ENCODE measurements at regions not wholly inside any gene's neighbourhood (a gene's known extent, or its start where the extent isn't known, plus 50 kb on each side); places are given as distances from the start of the nearest gene placed in this dataset.

DNA sequence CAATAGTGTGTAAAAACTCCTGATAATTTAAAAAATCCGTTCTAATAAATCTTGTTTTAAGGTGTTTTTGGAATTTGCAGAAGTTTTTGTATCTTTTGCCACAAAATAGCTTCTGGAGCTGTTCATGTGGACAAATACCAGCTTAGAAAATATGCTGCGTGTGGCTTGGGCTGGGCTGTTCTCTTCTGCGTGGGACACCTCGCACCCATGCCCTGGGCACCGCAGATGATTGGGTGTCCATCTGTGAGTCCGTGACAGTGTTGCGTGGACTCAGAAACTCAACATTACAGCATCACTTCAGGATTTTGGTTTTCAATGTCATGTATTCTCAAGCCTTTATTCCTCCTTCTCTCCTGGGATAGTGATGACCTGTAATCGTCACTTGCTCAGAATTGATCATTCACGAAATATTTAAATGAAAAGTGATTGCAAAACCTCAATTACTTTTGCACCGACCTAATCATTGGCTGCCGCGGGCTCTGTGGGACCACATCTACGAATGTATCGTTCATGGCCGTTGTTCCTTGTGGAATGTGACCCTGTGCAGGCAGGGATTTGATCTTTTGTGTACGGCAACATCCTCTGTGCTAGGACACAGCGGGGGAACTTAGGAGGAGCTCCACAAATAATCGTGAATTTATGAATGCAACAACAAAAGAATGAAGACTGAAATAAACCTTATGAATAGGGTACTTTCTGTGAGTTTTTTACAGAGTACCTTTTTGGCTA is 210.3 kb upstream of the FOXF1 start:
- H3K36me3 Mint-ChIP-seq = no peaks in the 10 kb centered on the region
- POLR2A ChIA-PET = no interaction called here
- Histone ChIP-seq H3K27me3 (ENCODE audit: insufficient read depth, low read length, poor library complexity, severe bottlenecking) (peaks cover 3% of the 10 kb centered on the region), H3K4me1 (ENCODE audit: insufficient read depth, low read length) (no peaks in the 10 kb centered on the region), H3K9me3 (ENCODE audit: low read length) (no peaks in the 10 kb centered on the region), H3K4me3 (ENCODE audit: low read length) (no peak overlapping the region), H3K36me3 (ENCODE audit: insufficient read depth, low read length) (no peaks in the 10 kb centered on the region), H3K27ac (ENCODE audit: low read depth, low read length) (no peak overlapping the region)
- no peak overlapping the region for H3K27ac Mint-ChIP-seq
- no peak for DNase-seq
- H3K9me3 Mint-ChIP-seq = peaks cover 0 to 2% (median 0%) of the 10 kb centered on the region in 5 donors
- H3K4me1 Mint-ChIP-seq = no peaks in the 10 kb centered on the region
- CTCF ChIA-PET = no interaction called here
- H3K4me3 Mint-ChIP-seq = no peak overlapping the region
- H3K27me3 Mint-ChIP-seq = peaks cover 16 to 59% of the 10 kb centered on the region in 2 donors

- CTCF ChIA-PET = no interaction called here
- no peaks in the 10 kb centered on the region for H3K36me3 Mint-ChIP-seq
These were observed 209.4 kb upstream of the FOXF1 start for GRCh38 chr16:86300746-86301481.

GRCh38 chr16:86302421-86303109 is 207.8 kb upstream of the FOXF1 start:
- no peaks in the 10 kb centered on the region for H3K4me1 ChIP-seq (ENCODE audit: insufficient read depth, low read length)
- H3K27me3 Mint-ChIP-seq = peaks cover 8 to 49% of the 10 kb centered on the region in 2 donors
- no peaks in the 10 kb centered on the region for H3K9me3 ChIP-seq (ENCODE audit: low read length)
- H3K36me3 Mint-ChIP-seq = no peaks in the 10 kb centered on the region
- ChIA-PET POLR2A (no interaction called here), CTCF (no interaction called here)
- no peaks in the 10 kb centered on the region for H3K36me3 ChIP-seq (ENCODE audit: insufficient read depth, low read length)
- no peak overlapping the region for H3K27ac Mint-ChIP-seq
- H3K27me3 ChIP-seq (ENCODE audit: insufficient read depth, low read length, poor library complexity, severe bottlenecking) = peaks cover 6% of the 10 kb centered on the region
- DNase-seq = no peak
- H3K27ac ChIP-seq (ENCODE audit: low read depth, low read length) = no peak overlapping the region
- H3K9me3 Mint-ChIP-seq = peaks cover 0 to 2% (median 0%) of the 10 kb centered on the region in 5 donors
- no peak overlapping the region for H3K4me3 ChIP-seq (ENCODE audit: low read length)
- H3K4me1 Mint-ChIP-seq = no peaks in the 10 kb centered on the region
- no peak overlapping the region for H3K4me3 Mint-ChIP-seq

More at GRCh38 chr16:86300746-86301481, 209.4 kb upstream of the FOXF1 start:
- no peaks in the 10 kb centered on the region for H3K36me3 ChIP-seq (ENCODE audit: insufficient read depth, low read length)
- Mint-ChIP-seq H3K4me1 (no peaks in the 10 kb centered on the region), H3K27me3 (peaks cover 15 to 56% of the 10 kb centered on the region in 2 donors), H3K9me3 (peaks cover 0 to under 1% (median 0%) of the 10 kb centered on the region in 5 donors), H3K27ac (no peak overlapping the region), H3K4me3 (no peak overlapping the region)
- no peak for DNase-seq
- no peaks in the 10 kb centered on the region for H3K9me3 ChIP-seq (ENCODE audit: low read length)
- POLR2A ChIA-PET = no interaction called here
- peaks cover 3% of the 10 kb centered on the region for H3K27me3 ChIP-seq (ENCODE audit: insufficient read depth, low read length, poor library complexity, severe bottlenecking)
- no peaks in the 10 kb centered on the region for H3K4me1 ChIP-seq (ENCODE audit: insufficient read depth, low read length)
- no peak overlapping the region for H3K27ac ChIP-seq (ENCODE audit: low read depth, low read length)
- H3K4me3 ChIP-seq (ENCODE audit: low read length) = no peak overlapping the region

DNA sequence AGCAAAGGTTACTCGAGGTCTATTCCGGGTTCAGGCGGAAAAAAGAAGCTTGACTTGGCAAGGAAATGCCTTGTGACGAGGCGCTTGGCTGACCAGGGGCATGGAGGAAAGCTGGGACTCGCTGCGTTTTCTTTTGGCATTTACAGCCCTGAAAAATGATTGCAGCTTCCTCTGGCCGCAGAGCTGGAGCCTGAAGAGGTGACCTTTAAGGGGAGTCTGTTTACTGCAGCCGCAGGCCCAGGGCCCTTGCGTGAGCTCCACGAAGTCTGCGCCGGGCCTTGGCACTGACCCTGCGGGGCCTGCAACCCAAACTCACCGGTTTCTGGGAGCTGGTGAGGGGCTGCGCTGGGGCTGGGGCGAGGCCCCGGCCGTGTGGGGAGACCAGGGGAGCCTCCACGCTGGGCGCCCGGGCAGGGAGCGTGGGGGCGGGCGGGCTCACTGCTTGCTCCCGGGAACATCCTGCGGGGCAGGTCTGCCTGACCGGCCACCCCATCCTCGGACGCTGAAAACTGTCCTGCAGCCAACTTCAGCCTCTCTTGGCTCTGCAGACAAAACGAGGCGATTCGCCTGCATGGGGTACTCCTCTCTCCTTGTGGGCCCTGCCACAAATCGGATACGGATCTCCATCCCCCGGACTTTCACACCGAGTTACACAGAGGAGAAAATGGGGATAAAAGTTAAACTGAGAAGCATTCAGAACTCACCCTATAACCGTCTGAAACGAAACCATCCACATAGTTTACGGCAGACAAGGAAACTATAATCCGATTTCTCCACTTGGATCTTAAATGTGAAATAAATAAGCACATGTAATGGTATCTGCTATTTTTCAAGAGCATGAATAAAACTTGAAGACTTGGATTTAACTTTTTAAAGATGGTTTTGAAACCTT is 206.3 kb upstream of the FOXF1 start:
- Histone ChIP-seq H3K9me3 (ENCODE audit: low read length) (no peaks in the 10 kb centered on the region), H3K4me3 (ENCODE audit: low read length) (no peak overlapping the region), H3K27me3 (ENCODE audit: insufficient read depth, low read length, poor library complexity, severe bottlenecking) (peaks cover 6% of the 10 kb centered on the region), H3K36me3 (ENCODE audit: insufficient read depth, low read length) (no peaks in the 10 kb centered on the region), H3K27ac (ENCODE audit: low read depth, low read length) (no peak overlapping the region), H3K4me1 (ENCODE audit: insufficient read depth, low read length) (no peaks in the 10 kb centered on the region)
- Mint-ChIP-seq H3K4me1 (no peaks in the 10 kb centered on the region), H3K36me3 (no peaks in the 10 kb centered on the region), H3K27ac (no peak overlapping the region), H3K9me3 (peaks cover 0 to 2% (median 0%) of the 10 kb centered on the region in 5 donors), H3K27me3 (peaks cover 5 to 34% of the 10 kb centered on the region in 2 donors), H3K4me3 (no peak overlapping the region)
- ChIA-PET POLR2A (no interaction called here), CTCF (no interaction called here)
- no peak for DNase-seq

DNA sequence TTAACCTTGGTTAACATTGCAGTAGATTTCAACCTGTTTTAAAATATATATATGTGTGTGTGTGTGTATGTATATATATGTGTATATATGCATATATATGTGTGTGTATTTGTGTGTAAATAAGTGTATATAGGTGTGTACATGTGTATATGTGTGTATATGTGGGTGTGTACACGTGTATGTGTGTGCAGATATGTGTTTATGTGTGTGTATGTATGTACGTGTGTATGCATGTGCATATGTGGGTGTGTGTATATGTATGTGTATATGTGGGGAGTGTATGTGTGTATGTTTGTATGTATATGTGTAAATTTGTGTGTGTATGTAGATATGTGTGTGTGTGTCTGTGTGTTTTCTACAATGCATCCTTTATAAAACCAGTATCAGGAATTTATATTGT is 205.5 kb upstream of the FOXF1 start:
- Histone ChIP-seq H3K4me1 (ENCODE audit: insufficient read depth, low read length) (no peaks in the 10 kb centered on the region), H3K36me3 (ENCODE audit: insufficient read depth, low read length) (no peaks in the 10 kb centered on the region), H3K27me3 (ENCODE audit: insufficient read depth, low read length, poor library complexity, severe bottlenecking) (peaks cover 6% of the 10 kb centered on the region), H3K4me3 (ENCODE audit: low read length) (no peak overlapping the region), H3K9me3 (ENCODE audit: low read length) (no peaks in the 10 kb centered on the region), H3K27ac (ENCODE audit: low read depth, low read length) (no peak overlapping the region)
- no peak for DNase-seq
- no peaks in the 10 kb centered on the region for H3K4me1 Mint-ChIP-seq
- H3K4me3 Mint-ChIP-seq = no peak overlapping the region
- ChIA-PET POLR2A (no interaction called here), CTCF (no interaction called here)
- peaks cover 5 to 30% of the 10 kb centered on the region in 2 donors for H3K27me3 Mint-ChIP-seq
- H3K36me3 Mint-ChIP-seq = no peaks in the 10 kb centered on the region
- no peak overlapping the region for H3K27ac Mint-ChIP-seq
- peaks cover 0 to 2% (median 0%) of the 10 kb centered on the region in 5 donors for H3K9me3 Mint-ChIP-seq

GRCh38 chr16:86305440-86305839 is 204.9 kb upstream of the FOXF1 start:
- H3K36me3 Mint-ChIP-seq = no peaks in the 10 kb centered on the region
- ChIA-PET POLR2A (no interaction called here), CTCF (no interaction called here)
- no peaks in the 10 kb centered on the region for H3K36me3 ChIP-seq (ENCODE audit: insufficient read depth, low read length)
- no peak overlapping the region for H3K4me3 Mint-ChIP-seq
- H3K27me3 ChIP-seq (ENCODE audit: insufficient read depth, low read length, poor library complexity, severe bottlenecking) = peaks cover 6% of the 10 kb centered on the region
- DNase-seq = no peak
- peaks cover 0 to 2% (median 0%) of the 10 kb centered on the region in 5 donors for H3K9me3 Mint-ChIP-seq
- no peaks in the 10 kb centered on the region for H3K4me1 Mint-ChIP-seq
- H3K4me3 ChIP-seq (ENCODE audit: low read length) = no peak overlapping the region
- no peaks in the 10 kb centered on the region for H3K9me3 ChIP-seq (ENCODE audit: low read length)
- no peak overlapping the region for H3K27ac ChIP-seq (ENCODE audit: low read depth, low read length)
- H3K4me1 ChIP-seq (ENCODE audit: insufficient read depth, low read length) = no peaks in the 10 kb centered on the region
- peaks cover 8 to 28% of the 10 kb centered on the region in 2 donors for H3K27me3 Mint-ChIP-seq
- no peak overlapping the region for H3K27ac Mint-ChIP-seq

DNA sequence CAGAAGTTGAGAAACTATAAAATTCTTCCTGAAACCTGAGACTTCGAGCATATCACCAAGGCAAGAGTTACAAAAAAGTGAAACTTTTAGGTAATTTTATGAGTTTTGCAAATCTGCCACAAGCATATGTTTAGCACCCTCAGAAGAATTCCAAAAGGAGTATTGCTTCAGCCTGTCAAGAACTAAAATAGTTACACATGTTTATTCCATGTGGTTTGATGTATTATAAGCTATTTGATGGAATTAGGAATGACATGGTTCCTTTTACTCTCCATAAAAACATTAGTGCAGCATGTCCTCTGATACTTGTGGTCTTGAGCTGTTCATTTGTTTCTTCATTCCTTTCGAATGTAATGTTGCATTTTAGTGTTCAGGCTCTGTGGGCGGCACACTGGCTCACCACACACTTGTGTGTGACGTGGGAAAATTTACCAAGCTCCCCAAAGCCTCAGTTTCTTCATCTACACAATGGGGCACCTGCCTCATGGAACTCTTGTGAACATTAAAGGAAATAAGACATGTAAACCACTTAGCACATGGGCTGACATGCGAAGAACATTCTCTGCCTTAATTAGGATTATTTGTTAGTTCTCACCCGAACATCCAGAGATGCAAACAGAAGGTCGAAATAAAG is 204.2 kb upstream of the FOXF1 start:
- no peaks in the 10 kb centered on the region for H3K9me3 ChIP-seq (ENCODE audit: low read length)
- Mint-ChIP-seq H3K4me1 (no peaks in the 10 kb centered on the region), H3K36me3 (no peaks in the 10 kb centered on the region), H3K27ac (no peak overlapping the region), H3K4me3 (no peak overlapping the region), H3K27me3 (peaks cover 7 to 24% of the 10 kb centered on the region in 2 donors), H3K9me3 (peaks cover 0 to 2% (median 0%) of the 10 kb centered on the region in 5 donors)
- H3K4me1 ChIP-seq (ENCODE audit: insufficient read depth, low read length) = no peaks in the 10 kb centered on the region
- POLR2A ChIA-PET = no interaction called here
- CTCF ChIA-PET = no interaction called here
- H3K27me3 ChIP-seq (ENCODE audit: insufficient read depth, low read length, poor library complexity, severe bottlenecking) = peaks cover 6% of the 10 kb centered on the region
- no peaks in the 10 kb centered on the region for H3K36me3 ChIP-seq (ENCODE audit: insufficient read depth, low read length)
- H3K4me3 ChIP-seq (ENCODE audit: low read length) = no peak overlapping the region
- no peak for DNase-seq
- no peak overlapping the region for H3K27ac ChIP-seq (ENCODE audit: low read depth, low read length)
